ENCODE measurements at regions not wholly inside any gene's neighbourhood (a gene's known extent, or its start where the extent isn't known, plus 50 kb on each side); places are given as distances from the start of the nearest gene placed in this dataset.

DNA sequence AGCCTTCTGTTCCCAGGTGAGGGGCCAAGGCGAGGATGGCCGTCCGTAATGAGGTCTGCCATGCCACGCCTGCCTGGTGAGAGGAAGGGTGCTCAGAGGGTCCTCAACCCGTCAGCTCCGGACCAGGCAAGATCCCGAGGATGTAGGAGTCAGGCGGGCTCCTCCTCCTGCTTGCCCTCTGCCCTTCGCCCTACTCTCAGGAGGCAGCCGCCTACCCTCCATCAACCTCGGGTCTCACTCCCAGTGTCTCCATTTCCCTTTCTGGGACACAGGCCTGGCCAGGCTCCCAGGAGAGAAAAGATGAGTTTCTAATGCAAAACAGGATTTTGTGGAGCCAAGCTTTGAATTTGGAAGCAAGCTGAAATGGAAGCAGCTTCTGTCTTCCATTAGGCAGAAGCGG is 184.0 kb downstream of the PTPN20 start:
- TF ChIP-seq, protein P1, sequence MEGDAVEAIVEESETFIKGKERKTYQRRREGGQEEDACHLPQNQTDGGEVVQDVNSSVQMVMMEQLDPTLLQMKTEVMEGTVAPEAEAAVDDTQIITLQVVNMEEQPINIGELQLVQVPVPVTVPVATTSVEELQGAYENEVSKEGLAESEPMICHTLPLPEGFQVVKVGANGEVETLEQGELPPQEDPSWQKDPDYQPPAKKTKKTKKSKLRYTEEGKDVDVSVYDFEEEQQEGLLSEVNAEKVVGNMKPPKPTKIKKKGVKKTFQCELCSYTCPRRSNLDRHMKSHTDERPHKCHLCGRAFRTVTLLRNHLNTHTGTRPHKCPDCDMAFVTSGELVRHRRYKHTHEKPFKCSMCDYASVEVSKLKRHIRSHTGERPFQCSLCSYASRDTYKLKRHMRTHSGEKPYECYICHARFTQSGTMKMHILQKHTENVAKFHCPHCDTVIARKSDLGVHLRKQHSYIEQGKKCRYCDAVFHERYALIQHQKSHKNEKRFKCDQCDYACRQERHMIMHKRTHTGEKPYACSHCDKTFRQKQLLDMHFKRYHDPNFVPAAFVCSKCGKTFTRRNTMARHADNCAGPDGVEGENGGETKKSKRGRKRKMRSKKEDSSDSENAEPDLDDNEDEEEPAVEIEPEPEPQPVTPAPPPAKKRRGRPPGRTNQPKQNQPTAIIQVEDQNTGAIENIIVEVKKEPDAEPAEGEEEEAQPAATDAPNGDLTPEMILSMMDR (conservative IDR thresholded peaks at IDR 0.05; ENCODE audit: low read depth, low read length): no peak
- TF ChIP-seq EZH2phosphoT487 (IDR thresholded peaks at IDR 0.05; ENCODE audit: borderline replicate concordance, low read length): no peak
- no peak for TF ChIP-seq EZH2 (IDR thresholded peaks at IDR 0.05; ENCODE audit: low read length, unreplicated experiment)
